Right lobe of liver (tissue), 6 donors: ENCODE measurements at regions not wholly inside any gene's neighbourhood (a gene's known extent, or its start where the extent isn't known, plus 50 kb on each side); places are given as distances from the start of the nearest gene placed in this dataset.

Experiments
- ATAC-seq, 4 donors: fragments of 200-7000 bp; cut with Tn5 transposase; one replicate each; pipeline ENCODE4 v1.9.1; 2020; ENCODE audit warnings: mild to moderate bottlenecking in 4 of 4, moderate library complexity in 4 of 4
- DNase-seq, 3 donors: peaks; one replicate each; pipeline ENCODE4 v3.0.0-alpha.2; 2020
- H3K27ac ChIP-seq, 3 donors: fragments of 200-600 bp; one replicate each; pipeline ENCODE4 v1.8.0; 2022
- H3K27me3 ChIP-seq, 2 donors: fragments of 200-600 bp; one replicate each; pipeline ENCODE4 v1.8.0; 2022
- H3K36me3 ChIP-seq, 4 donors: fragments of 200-600 bp; sonication (generic) in 1 of 4; one replicate each; pipeline versions ENCODE4 v1.5.1 to v1.8.0; 2017 to 2022; ENCODE audit warnings: control low read depth in 1 of 4
- H3K4me1 ChIP-seq, 4 donors: fragments of 200-600 bp; sonication (generic) in 1 of 4; one replicate each; pipeline versions ENCODE4 v1.5.1 to v1.8.0; 2017 to 2022; ENCODE audit warnings: control low read depth in 1 of 4
- H3K4me3 ChIP-seq, 3 donors: fragments of 200-600 bp; one replicate each; pipeline ENCODE4 v1.8.0; 2022
- H3K9me3 ChIP-seq, 4 donors: fragments of 200-600 bp; sonication (generic) in 1 of 4; one replicate each; pipeline versions ENCODE4 v1.5.1 to v1.8.0; 2017 to 2022; ENCODE audit warnings: control low read depth in 1 of 4
- POLR2A ChIP-seq: fragments of 450-650 bp; IDR thresholded peaks from one replicate; pipeline ENCODE4 v1.6.1; 2017; ENCODE audit warnings: antibody characterized with exemption, mild to moderate bottlenecking
- WGBS: methylation state at CpG from one replicate; pipeline ENCODE4 v1.1.6; 2018; ENCODE audit warnings: low coverage, low lambda C conversion rate; ENCODE audit not compliant: insufficient coverage; ENCODE audit errors: missing lambda C conversion rate; 5-methylcytosine and 5-hydroxymethylcytosine counted together
- intact Hi-C, 2 donors: fragments of 100-400 bp; cut with DNase I; formaldehyde crosslinking; loops; one replicate each; pipeline versions ENCODE4 v1.11.2 to v1.14.1; 2022
- TF ChIP-seq, protein P1 (sequence below), 4 donors: fragments of 200-600 bp in 3 of 4; fragments of 450-650 bp in 1 of 4; IDR thresholded peaks; one replicate each; pipeline versions ENCODE4 v1.5.1 to v1.8.0; 2016 to 2022; ENCODE audit warnings: antibody characterized with exemption in 4 of 4, mild to moderate bottlenecking in 2 of 4
- donor health status: DM: no; HTN: yes; CAD: no.
- donor health status: DM: no; HTN: no; CAD: no.
- donor health status: DM: no; HTN: no; CAD: no.
- donor health status: DM: no; HTN: yes; CAD: no.
- donor health status: DM: no; HTN: yes; CAD: no.

DNA sequence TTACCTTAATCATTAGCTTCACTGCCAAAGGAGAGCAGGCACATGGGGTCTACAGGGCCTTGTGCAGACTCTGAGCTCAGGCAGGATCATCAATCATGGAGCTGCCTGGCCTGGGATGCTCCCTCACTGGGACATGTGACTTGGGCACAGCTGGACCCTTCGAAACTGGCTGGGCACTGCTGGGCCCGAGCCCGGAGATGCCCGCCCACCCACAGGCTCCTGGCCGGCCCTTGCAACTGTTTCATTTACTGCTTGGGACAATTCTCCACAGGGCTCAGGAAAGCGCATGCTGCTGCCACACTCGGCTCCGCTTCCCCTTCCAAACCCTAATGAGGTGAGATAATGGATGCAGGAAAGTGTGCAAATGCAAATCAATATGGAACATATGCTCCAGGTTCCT is 387.5 kb downstream of the TRIM36 start:
- DNase-seq (no peak), ATAC-seq (no peak)
- H3K9me3 ChIP-seq = no peaks in the 10 kb centered on the region
- intact Hi-C loops = no loop called here
- no peaks in the 10 kb centered on the region for H3K27me3 ChIP-seq
- WGBS = 82% methylated on average over 7 of the region's 8 CpGs
- H3K4me3 ChIP-seq = no peak overlapping the region
- H3K36me3 ChIP-seq = no peaks in the 10 kb centered on the region
- no peak overlapping the region for H3K27ac ChIP-seq
- no peaks in the 10 kb centered on the region for H3K4me1 ChIP-seq
- TF ChIP-seq, protein P1, sequence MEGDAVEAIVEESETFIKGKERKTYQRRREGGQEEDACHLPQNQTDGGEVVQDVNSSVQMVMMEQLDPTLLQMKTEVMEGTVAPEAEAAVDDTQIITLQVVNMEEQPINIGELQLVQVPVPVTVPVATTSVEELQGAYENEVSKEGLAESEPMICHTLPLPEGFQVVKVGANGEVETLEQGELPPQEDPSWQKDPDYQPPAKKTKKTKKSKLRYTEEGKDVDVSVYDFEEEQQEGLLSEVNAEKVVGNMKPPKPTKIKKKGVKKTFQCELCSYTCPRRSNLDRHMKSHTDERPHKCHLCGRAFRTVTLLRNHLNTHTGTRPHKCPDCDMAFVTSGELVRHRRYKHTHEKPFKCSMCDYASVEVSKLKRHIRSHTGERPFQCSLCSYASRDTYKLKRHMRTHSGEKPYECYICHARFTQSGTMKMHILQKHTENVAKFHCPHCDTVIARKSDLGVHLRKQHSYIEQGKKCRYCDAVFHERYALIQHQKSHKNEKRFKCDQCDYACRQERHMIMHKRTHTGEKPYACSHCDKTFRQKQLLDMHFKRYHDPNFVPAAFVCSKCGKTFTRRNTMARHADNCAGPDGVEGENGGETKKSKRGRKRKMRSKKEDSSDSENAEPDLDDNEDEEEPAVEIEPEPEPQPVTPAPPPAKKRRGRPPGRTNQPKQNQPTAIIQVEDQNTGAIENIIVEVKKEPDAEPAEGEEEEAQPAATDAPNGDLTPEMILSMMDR (IDR thresholded peaks at IDR 0.05) = no peak
- TF ChIP-seq POLR2A = no peak

DNA sequence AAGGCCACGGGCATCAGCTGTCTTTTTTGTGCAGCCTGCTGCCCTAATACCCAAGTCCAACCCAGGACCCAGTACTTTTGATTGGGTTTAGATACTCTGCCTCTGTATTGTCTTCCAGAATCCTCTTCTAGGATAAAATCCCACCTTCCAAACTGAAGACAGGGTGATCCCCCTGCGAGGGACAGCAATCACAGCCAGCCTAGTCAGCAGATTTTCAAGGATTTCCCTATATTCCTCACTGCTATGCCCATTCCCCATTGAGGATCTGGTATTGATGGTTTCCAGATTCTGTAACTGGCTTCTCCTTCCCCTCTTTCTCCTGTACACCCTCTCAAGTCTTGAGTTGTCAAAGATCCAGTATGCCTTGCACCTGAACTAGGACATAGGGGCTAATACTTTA is 389.4 kb downstream of the TRIM36 start:
- DNase-seq (no peak), ATAC-seq (no peak)
- no peaks in the 10 kb centered on the region for H3K27me3 ChIP-seq
- intact Hi-C loops = no loop called here
- no peaks in the 10 kb centered on the region for H3K9me3 ChIP-seq
- H3K4me3 ChIP-seq = no peak overlapping the region
- H3K36me3 ChIP-seq = no peaks in the 10 kb centered on the region
- TF ChIP-seq, protein P1 (IDR thresholded peaks at IDR 0.05) = no peak
- no peak for TF ChIP-seq POLR2A
- 50% methylated on average over 1 of the region's 2 CpGs for WGBS
- H3K4me1 ChIP-seq = no peaks in the 10 kb centered on the region
- no peak overlapping the region for H3K27ac ChIP-seq

DNA sequence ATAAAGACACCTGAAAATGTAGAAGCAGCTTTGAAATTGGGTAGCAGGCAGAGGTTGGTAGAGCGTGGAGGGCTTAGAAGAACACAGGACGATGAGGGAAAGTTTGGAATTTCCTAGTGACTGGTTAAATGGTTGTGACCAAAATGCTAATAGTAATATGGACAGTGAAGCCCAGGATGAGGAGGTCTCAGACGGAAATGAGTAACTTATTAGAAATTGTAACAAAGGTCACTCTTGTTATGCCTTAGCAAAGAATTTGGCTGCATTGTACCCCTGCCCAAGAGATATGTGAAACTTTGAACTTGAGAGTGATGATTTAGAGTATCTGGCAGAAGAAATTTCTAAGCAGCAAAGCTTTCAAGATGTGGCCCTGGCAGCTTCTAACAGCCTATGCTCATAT is 382.5 kb downstream of the KCNN2 start:
- 67% methylated on average over 3 of the region's 3 CpGs for WGBS
- ATAC-seq = no peak
- H3K4me3 ChIP-seq = no peak overlapping the region
- no peak for DNase-seq
- H3K27me3 ChIP-seq = no peaks in the 10 kb centered on the region
- no peak overlapping the region for H3K27ac ChIP-seq
- H3K9me3 ChIP-seq = no peaks in the 10 kb centered on the region
- no peaks in the 10 kb centered on the region for H3K4me1 ChIP-seq
- intact Hi-C loops = no loop called here
- TF ChIP-seq, protein P1 (IDR thresholded peaks at IDR 0.05) = no peak
- no peak for TF ChIP-seq POLR2A
- no peaks in the 10 kb centered on the region for H3K36me3 ChIP-seq

DNA sequence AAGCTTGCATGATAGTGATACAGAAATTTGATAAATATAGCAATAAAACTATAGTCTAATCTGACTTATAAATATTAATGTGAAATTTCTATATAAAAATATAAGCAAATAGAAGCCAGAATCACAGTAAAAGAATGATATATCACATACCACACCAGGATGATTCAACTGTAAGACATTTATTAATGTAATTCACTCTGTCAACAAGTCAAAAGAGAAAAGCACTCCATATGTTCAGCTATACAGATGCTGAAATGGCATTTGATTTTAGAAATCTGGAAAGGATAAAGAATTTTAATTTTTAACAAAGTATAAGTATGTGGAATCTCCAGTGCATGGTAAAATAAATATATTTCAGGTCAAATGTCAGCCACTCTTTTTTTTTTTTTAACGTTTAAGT is 372.4 kb downstream of the KCNN2 start:
- TF ChIP-seq POLR2A = no peak
- TF ChIP-seq, protein P1 (IDR thresholded peaks at IDR 0.05) = no peak
- ATAC-seq (no peak), DNase-seq (no peak)
- no peaks in the 10 kb centered on the region for H3K9me3 ChIP-seq
- intact Hi-C loops = no loop called here
- no peak overlapping the region for H3K27ac ChIP-seq
- WGBS = 27% methylated on average over 1 of the region's 1 CpG
- no peaks in the 10 kb centered on the region for H3K27me3 ChIP-seq
- H3K36me3 ChIP-seq = no peaks in the 10 kb centered on the region
- no peak overlapping the region for H3K4me3 ChIP-seq
- H3K4me1 ChIP-seq = no peaks in the 10 kb centered on the region

DNA sequence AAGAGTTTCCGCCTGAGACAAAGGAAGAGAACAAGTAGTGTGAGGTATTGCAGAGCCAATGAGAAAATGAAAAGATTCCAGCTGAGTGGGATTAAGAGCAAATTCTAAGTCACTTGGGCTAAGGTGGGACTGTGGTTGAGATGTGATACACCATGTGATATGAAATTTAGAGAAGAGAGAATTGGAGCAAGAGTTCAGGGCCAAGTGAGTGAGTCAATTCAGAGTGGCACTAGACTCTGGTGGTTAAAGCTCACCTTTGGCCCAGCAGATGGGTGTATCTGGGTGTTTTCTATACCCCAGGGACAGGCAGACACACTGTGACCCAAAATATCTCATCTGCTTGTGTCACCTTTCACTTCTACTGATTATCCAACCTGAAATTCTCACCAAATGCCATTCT is 368.1 kb downstream of the KCNN2 start:
- no peaks in the 10 kb centered on the region for H3K36me3 ChIP-seq
- H3K9me3 ChIP-seq = no peaks in the 10 kb centered on the region
- WGBS = 88% methylated on average over 1 of the region's 1 CpG
- DNase-seq (no peak), ATAC-seq (no peak)
- H3K4me1 ChIP-seq = no peaks in the 10 kb centered on the region
- H3K27ac ChIP-seq = no peak overlapping the region
- no peak for TF ChIP-seq POLR2A
- TF ChIP-seq, protein P1 (IDR thresholded peaks at IDR 0.05) = no peak
- no peaks in the 10 kb centered on the region for H3K27me3 ChIP-seq
- intact Hi-C loops = no loop called here
- no peak overlapping the region for H3K4me3 ChIP-seq
